ENCODE measurements at regions not wholly inside any gene's neighbourhood (a gene's known extent, or its start where the extent isn't known, plus 50 kb on each side); places are given as distances from the start of the nearest gene placed in this dataset.

DNA sequence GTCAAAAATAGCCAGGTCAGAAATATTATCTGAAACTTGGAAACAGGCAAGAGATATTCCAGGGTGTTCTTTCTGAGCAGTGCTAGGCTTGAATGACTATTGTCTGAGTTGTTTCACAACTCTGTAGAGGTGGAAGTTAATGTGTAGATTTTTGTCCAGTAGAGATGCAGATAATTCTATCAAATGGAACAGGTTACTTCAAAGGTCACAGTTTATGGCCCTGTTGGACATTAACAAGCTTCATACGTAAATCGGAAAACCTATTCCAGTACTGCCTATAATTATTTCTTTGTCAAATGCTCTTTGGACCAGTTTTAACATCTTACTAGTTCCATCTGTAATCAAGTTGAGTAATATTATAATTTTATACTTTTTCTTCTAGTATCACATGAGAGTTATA lies 1639.4 kb upstream of the TENM3 start:
- Histone ChIP-seq H3K27ac (ENCODE audit: low read depth, low read length) (no peak overlapping the region), H3K36me3 (ENCODE audit: insufficient read depth, low read length) (no peaks in the 10 kb centered on the region), H3K9ac (ENCODE audit: low read depth, low read length) (no peak overlapping the region), H3K27me3 (ENCODE audit: insufficient read depth, low read length) (no peaks in the 10 kb centered on the region), H3K9me3 (ENCODE audit: insufficient read depth, low read depth, low read length) (no peaks in the 10 kb centered on the region), H3K4me3 (ENCODE audit: low read length) (no peak overlapping the region), H3K4me1 (ENCODE audit: insufficient read depth, low read length) (no peaks in the 10 kb centered on the region)
- WGBS: 97% methylated on average over 2 of the region's 2 CpGs

GRCh38 chr4:180610324-180610723 lies 1632.9 kb upstream of the TENM3 start:
- Histone ChIP-seq H3K27ac (ENCODE audit: low read depth, low read length) (no peak overlapping the region), H3K27me3 (ENCODE audit: insufficient read depth, low read length) (no peaks in the 10 kb centered on the region), H3K9me3 (ENCODE audit: insufficient read depth, low read depth, low read length) (no peaks in the 10 kb centered on the region), H3K36me3 (ENCODE audit: insufficient read depth, low read length) (no peaks in the 10 kb centered on the region), H3K4me3 (ENCODE audit: low read length) (no peak overlapping the region), H3K9ac (ENCODE audit: low read depth, low read length) (no peak overlapping the region), H3K4me1 (ENCODE audit: insufficient read depth, low read length) (peaks cover 4% of the 10 kb centered on the region; the same call in 1 of the 2 replicates)
- 90% methylated on average over 2 of the region's 2 CpGs for WGBS

DNA sequence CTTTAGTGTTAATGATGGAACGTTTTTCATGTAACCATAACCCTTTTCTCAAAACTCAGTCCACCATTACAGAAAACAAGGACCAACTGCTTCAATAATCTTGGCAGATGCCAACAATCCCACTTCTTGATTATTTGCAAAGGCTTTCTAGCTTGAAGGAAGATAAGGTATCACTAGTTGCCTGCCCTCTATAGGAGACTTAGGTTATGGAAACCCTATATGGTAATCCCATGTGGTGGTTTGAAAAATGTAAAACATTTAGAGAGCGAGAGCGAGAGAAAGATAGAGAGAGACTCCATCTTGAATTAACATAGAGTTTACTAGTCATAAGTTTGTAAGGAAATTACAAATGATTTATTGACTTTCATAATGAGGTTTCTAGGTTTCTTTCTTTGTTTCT lies 1627.5 kb upstream of the TENM3 start:
- Histone ChIP-seq H3K27ac (ENCODE audit: low read depth, low read length) (no peak overlapping the region), H3K9ac (ENCODE audit: low read depth, low read length) (no peak overlapping the region), H3K9me3 (ENCODE audit: insufficient read depth, low read depth, low read length) (no peaks in the 10 kb centered on the region), H3K36me3 (ENCODE audit: insufficient read depth, low read length) (no peaks in the 10 kb centered on the region), H3K4me1 (ENCODE audit: insufficient read depth, low read length) (peaks cover 19% of the 10 kb centered on the region), H3K4me3 (ENCODE audit: low read length) (no peak overlapping the region), H3K27me3 (ENCODE audit: insufficient read depth, low read length) (no peaks in the 10 kb centered on the region)
- 90% methylated on average over 3 of the region's 3 CpGs for WGBS

GRCh38 chr4:180617196-180617595 lies 1626.0 kb upstream of the TENM3 start:
- Histone ChIP-seq H3K36me3 (ENCODE audit: insufficient read depth, low read length) (no peaks in the 10 kb centered on the region), H3K27ac (ENCODE audit: low read depth, low read length) (0 out of 2 replicates have a peak overlapping the region, but pooled peaks have one; percentile 8), H3K9me3 (ENCODE audit: insufficient read depth, low read depth, low read length) (no peaks in the 10 kb centered on the region), H3K4me3 (ENCODE audit: low read length) (no peak overlapping the region), H3K27me3 (ENCODE audit: insufficient read depth, low read length) (no peaks in the 10 kb centered on the region), H3K4me1 (ENCODE audit: insufficient read depth, low read length) (peaks cover 19% of the 10 kb centered on the region), H3K9ac (ENCODE audit: low read depth, low read length) (no peak overlapping the region)
- WGBS: 40% methylated on average over 4 of the region's 6 CpGs

DNA sequence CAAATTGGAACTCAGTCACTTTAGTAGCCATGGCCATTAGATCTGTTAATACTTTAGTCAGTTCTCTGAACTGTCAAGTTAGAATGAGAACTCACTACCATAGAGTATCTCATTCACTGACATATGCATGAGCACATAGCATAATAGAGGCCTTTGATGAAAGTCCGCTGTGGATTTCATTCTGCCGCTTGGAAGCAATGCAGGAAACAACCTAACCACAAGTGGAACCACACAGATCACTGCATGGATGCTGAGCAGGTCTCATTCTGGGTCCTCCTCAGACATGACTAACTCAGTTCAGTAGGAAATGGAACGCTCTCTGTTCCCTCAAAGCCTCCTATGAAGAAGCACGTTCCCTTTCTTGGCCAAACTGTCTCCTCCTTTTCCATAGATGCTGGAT lies 1624.8 kb upstream of the TENM3 start:
- Histone ChIP-seq H3K36me3 (ENCODE audit: insufficient read depth, low read length) (no peaks in the 10 kb centered on the region), H3K4me3 (ENCODE audit: low read length) (no peak overlapping the region), H3K27ac (ENCODE audit: low read depth, low read length) (no peak overlapping the region), H3K27me3 (ENCODE audit: insufficient read depth, low read length) (no peaks in the 10 kb centered on the region), H3K4me1 (ENCODE audit: insufficient read depth, low read length) (peaks cover 19% of the 10 kb centered on the region), H3K9me3 (ENCODE audit: insufficient read depth, low read depth, low read length) (no peaks in the 10 kb centered on the region), H3K9ac (ENCODE audit: low read depth, low read length) (no peak overlapping the region)
- WGBS: 93% methylated on average over 4 of the region's 4 CpGs

- no peaks in the 10 kb centered on the region for H3K27me3 ChIP-seq (ENCODE audit: insufficient read depth, low read length)
- no peak overlapping the region for H3K27ac ChIP-seq (ENCODE audit: low read depth, low read length)
- peaks cover 19% of the 10 kb centered on the region for H3K4me1 ChIP-seq (ENCODE audit: insufficient read depth, low read length)
- H3K4me3 ChIP-seq (ENCODE audit: low read length): no peak overlapping the region
- no peaks in the 10 kb centered on the region for H3K36me3 ChIP-seq (ENCODE audit: insufficient read depth, low read length)
- H3K9me3 ChIP-seq (ENCODE audit: insufficient read depth, low read depth, low read length): no peaks in the 10 kb centered on the region
- WGBS: 95% methylated on average over 1 of the region's 3 CpGs
- no peak overlapping the region for H3K9ac ChIP-seq (ENCODE audit: low read depth, low read length)
Observed at GRCh38 chr4:180619440-180619839, 1623.8 kb upstream of the TENM3 start.

- 100% methylated on average over 1 of the region's 3 CpGs for WGBS
- H3K27me3 ChIP-seq (ENCODE audit: insufficient read depth, low read length): no peaks in the 10 kb centered on the region
Observed at GRCh38 chr4:180622254-180622653, 1620.9 kb upstream of the TENM3 start.

GRCh38 chr4:180625653-180626052 lies 1617.5 kb upstream of the TENM3 start:
- H3K27ac ChIP-seq (ENCODE audit: low read depth, low read length): no peak overlapping the region
- no peaks in the 10 kb centered on the region for H3K36me3 ChIP-seq (ENCODE audit: insufficient read depth, low read length)
- no peaks in the 10 kb centered on the region for H3K9me3 ChIP-seq (ENCODE audit: insufficient read depth, low read depth, low read length)
- no peaks in the 10 kb centered on the region for H3K27me3 ChIP-seq (ENCODE audit: insufficient read depth, low read length)
- WGBS: 96% methylated on average over 3 of the region's 3 CpGs
- H3K9ac ChIP-seq (ENCODE audit: low read depth, low read length): no peak overlapping the region
- no peaks in the 10 kb centered on the region for H3K4me1 ChIP-seq (ENCODE audit: insufficient read depth, low read length)
- no peak overlapping the region for H3K4me3 ChIP-seq (ENCODE audit: low read length)

More at GRCh38 chr4:180622254-180622653, 1620.9 kb upstream of the TENM3 start:
- H3K9me3 ChIP-seq (ENCODE audit: insufficient read depth, low read depth, low read length): no peaks in the 10 kb centered on the region
- H3K27ac ChIP-seq (ENCODE audit: low read depth, low read length): no peak overlapping the region
- H3K9ac ChIP-seq (ENCODE audit: low read depth, low read length): no peak overlapping the region
- peaks cover 7% of the 10 kb centered on the region; the same call in 1 of the 2 replicates for H3K4me1 ChIP-seq (ENCODE audit: insufficient read depth, low read length)
- H3K36me3 ChIP-seq (ENCODE audit: insufficient read depth, low read length): no peaks in the 10 kb centered on the region
- H3K4me3 ChIP-seq (ENCODE audit: low read length): no peak overlapping the region

GRCh38 chr4:180630012-180630665 lies 1613.1 kb upstream of the TENM3 start:
- 89% methylated on average over 1 of the region's 3 CpGs for WGBS

GRCh38 chr4:180634306-180634705 lies 1608.9 kb upstream of the TENM3 start:
- Histone ChIP-seq H3K27me3 (ENCODE audit: insufficient read depth, low read length) (no peaks in the 10 kb centered on the region), H3K9ac (ENCODE audit: low read depth, low read length) (no peak overlapping the region), H3K36me3 (ENCODE audit: insufficient read depth, low read length) (no peaks in the 10 kb centered on the region), H3K4me1 (ENCODE audit: insufficient read depth, low read length) (peaks cover 4% of the 10 kb centered on the region; the same call in 1 of the 2 replicates), H3K27ac (ENCODE audit: low read depth, low read length) (no peak overlapping the region), H3K4me3 (ENCODE audit: low read length) (no peak overlapping the region), H3K9me3 (ENCODE audit: insufficient read depth, low read depth, low read length) (no peaks in the 10 kb centered on the region)
- 44% methylated on average over 1 of the region's 1 CpG for WGBS

More at GRCh38 chr4:180630012-180630665, 1613.1 kb upstream of the TENM3 start:
- no peak overlapping the region for H3K27ac ChIP-seq (ENCODE audit: low read depth, low read length)
- no peaks in the 10 kb centered on the region for H3K4me1 ChIP-seq (ENCODE audit: insufficient read depth, low read length)
- no peak overlapping the region for H3K4me3 ChIP-seq (ENCODE audit: low read length)
- no peak overlapping the region for H3K9ac ChIP-seq (ENCODE audit: low read depth, low read length)
- no peaks in the 10 kb centered on the region for H3K9me3 ChIP-seq (ENCODE audit: insufficient read depth, low read depth, low read length)
- no peaks in the 10 kb centered on the region for H3K36me3 ChIP-seq (ENCODE audit: insufficient read depth, low read length)
- no peaks in the 10 kb centered on the region for H3K27me3 ChIP-seq (ENCODE audit: insufficient read depth, low read length)

- no peaks in the 10 kb centered on the region for H3K36me3 ChIP-seq (ENCODE audit: insufficient read depth, low read length)
- H3K9ac ChIP-seq (ENCODE audit: low read depth, low read length): no peak overlapping the region
- no peak overlapping the region for H3K4me3 ChIP-seq (ENCODE audit: low read length)
- H3K27me3 ChIP-seq (ENCODE audit: insufficient read depth, low read length): no peaks in the 10 kb centered on the region
- no peak overlapping the region for H3K27ac ChIP-seq (ENCODE audit: low read depth, low read length)
- 39% methylated on average over 8 of the region's 8 CpGs for WGBS
- no peaks in the 10 kb centered on the region for H3K9me3 ChIP-seq (ENCODE audit: insufficient read depth, low read depth, low read length)
- H3K4me1 ChIP-seq (ENCODE audit: insufficient read depth, low read length): peaks cover 11% of the 10 kb centered on the region
Observed at GRCh38 chr4:180635281-180635680, 1607.9 kb upstream of the TENM3 start.

Measured in HUES64 (cell line).